AG09309 (cell line): ENCODE measurements at regions not wholly inside any gene's neighbourhood (a gene's known extent, or its start where the extent isn't known, plus 50 kb on each side); places are given as distances from the start of the nearest gene placed in this dataset.

Experiments
- DNase-seq: peaks from one replicate; pipeline ENCODE4 v3.0.0-alpha.2; 2010; ENCODE audit warnings: low read depth
- H3K4me3 ChIP-seq: 2 replicates; pipeline ENCODE4 v1.5.1; 2011; ENCODE audit warnings: mild to moderate bottlenecking, low read depth, low read length, moderate library complexity; ENCODE audit not compliant: control insufficient read depth
- TF ChIP-seq, protein P1 (sequence below): IDR thresholded peaks from 2 replicates; pipeline ENCODE4 v1.5.1; 2011; ENCODE audit warnings: mild to moderate bottlenecking, low read depth, low read length, inconsistent platforms; ENCODE audit not compliant: insufficient read depth, control insufficient read depth; ENCODE audit errors: missing control alignments

DNA sequence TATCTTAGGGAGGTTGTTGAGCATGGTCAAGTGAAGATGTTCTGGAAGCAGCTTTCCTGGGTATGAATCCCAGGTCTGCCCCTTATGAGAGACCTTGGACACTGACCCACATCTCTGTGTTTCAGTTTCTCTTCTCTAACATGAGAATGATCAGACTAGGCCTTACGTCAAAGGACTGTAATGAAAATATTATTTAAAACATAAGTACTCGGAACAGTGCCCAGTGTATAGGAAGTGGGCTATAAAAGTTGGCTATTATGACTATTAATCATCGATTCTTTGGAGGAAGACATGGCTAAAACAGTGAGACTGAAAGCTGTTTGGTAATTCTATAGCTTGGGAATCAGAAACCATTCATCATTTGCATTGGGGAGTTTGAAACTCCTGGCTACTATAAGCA is 65.3 kb upstream of the MYO10 start:
- TF ChIP-seq, protein P1, sequence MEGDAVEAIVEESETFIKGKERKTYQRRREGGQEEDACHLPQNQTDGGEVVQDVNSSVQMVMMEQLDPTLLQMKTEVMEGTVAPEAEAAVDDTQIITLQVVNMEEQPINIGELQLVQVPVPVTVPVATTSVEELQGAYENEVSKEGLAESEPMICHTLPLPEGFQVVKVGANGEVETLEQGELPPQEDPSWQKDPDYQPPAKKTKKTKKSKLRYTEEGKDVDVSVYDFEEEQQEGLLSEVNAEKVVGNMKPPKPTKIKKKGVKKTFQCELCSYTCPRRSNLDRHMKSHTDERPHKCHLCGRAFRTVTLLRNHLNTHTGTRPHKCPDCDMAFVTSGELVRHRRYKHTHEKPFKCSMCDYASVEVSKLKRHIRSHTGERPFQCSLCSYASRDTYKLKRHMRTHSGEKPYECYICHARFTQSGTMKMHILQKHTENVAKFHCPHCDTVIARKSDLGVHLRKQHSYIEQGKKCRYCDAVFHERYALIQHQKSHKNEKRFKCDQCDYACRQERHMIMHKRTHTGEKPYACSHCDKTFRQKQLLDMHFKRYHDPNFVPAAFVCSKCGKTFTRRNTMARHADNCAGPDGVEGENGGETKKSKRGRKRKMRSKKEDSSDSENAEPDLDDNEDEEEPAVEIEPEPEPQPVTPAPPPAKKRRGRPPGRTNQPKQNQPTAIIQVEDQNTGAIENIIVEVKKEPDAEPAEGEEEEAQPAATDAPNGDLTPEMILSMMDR: no peak
- no peak for DNase-seq
- no peak overlapping the region for H3K4me3 ChIP-seq

- DNase-seq: no peak
- no peak overlapping the region for H3K4me3 ChIP-seq
- TF ChIP-seq, protein P1: no peak
Measured at GRCh38 chr5:17004441-17005106, 68.5 kb upstream of the MYO10 start.

DNA sequence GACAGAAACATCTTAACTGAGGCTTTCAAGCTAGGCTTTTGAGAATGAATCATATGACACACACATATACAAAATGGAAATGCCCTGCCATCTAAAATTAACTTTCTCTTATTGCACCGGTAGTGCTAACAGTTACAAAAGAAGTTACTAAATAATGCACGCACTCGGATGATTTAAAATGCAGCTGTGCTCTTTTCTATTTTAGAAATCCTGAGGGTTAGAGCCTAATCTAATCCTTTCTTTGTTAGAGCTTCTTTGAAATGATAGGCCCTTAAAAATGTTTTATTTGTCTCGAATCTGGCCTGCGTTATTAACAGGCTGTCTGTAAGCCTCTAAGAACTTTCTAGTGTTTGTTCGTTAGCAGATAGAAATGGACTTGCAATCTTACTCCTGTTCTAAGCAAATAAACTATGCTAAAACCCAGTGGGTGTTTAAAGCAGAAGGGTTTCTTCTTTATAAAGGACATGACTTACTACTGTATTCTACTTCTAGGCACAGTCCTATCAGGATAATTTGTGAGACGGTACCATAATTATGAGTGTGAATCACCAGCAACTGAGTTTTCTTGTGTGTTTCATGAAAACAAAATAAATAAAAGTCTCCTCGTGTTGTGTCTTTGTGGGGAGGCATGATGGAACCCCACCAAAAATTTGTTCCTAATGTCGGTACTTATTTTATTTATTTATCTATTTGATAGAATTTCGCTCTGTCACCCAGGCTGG is 69.2 kb upstream of the MYO10 start:
- no peak overlapping the region for H3K4me3 ChIP-seq
- no peak for DNase-seq
- TF ChIP-seq, protein P1: no peak

DNA sequence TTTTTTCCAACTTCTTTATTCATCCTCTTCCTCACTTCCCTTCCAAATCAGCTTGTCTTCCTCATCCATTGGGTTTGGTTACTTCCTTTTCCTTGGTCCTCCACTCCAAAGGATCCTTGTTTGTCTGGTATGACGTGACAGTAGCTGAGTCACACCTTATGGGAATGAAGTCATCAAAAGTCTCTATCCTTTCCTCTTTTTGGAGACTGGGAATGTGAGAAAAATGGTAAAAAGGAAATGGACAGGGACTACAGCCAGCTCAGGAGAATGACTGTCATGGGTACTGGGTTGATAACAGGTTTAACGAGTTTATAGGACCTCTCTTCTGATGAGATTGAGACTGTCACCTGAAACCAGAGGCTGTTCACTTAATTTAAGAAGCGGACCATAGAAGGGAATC is 76.2 kb upstream of the MYO10 start:
- TF ChIP-seq, protein P1: no peak
- DNase-seq: no peak
- H3K4me3 ChIP-seq: no peak overlapping the region

DNA sequence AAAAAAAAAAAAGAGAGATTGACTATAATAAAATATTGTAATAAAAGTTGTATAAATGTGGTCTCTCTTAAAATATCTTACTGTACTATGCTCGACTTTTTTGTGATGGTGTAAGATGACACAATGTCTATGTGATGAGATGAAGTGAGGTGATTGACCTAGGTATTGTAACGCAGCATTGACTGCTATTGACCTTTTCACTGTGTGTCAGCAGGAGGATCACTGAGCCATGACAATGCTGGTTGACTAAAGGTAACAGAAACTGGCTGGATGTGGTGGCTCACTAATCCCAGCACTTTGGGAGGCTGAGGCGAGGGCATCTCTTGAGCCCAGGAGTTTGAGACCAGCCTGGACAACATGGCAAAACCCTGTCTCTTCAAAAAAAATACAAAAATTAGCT is 78.6 kb upstream of the MYO10 start:
- TF ChIP-seq, protein P1: no peak
- no peak overlapping the region for H3K4me3 ChIP-seq
- DNase-seq: no peak

DNA sequence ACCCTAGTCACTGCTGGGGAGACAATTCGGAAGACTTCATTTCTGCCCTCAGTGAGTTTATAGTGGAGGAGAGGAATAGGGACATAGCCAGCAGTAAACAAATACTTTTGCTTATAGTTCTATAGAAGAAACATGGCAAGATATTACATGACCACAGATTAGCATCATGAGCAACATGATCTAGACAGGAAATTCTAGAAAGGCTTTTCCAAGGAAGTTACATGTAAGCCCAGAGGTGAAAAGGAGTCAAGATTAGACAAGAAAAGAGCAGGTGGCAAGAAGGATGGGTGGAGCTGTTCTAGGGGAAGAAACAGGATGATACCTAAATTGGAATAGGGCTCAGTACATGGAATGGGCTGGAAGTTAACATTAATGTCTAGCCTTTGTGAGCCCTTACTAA is 82.8 kb upstream of the MYO10 start:
- TF ChIP-seq, protein P1: no peak
- H3K4me3 ChIP-seq: no peak overlapping the region
- DNase-seq: no peak
